Right renal pelvis (tissue), 4 donors: ENCODE measurements at regions not wholly inside any gene's neighbourhood (a gene's known extent, or its start where the extent isn't known, plus 50 kb on each side); places are given as distances from the start of the nearest gene placed in this dataset.
"Not testable (repeated sequence)": the region's sequence is repeated elsewhere in the genome, so short reads cannot be mapped to it uniquely, and the experiment has no call there.

Experiments used
- DNase-seq, 4 donors: peaks; one replicate each; pipeline ENCODE4 v3.0.0-alpha.2; 2013; ENCODE audit warnings: low read depth in 4 of 4, low spot score in 3 of 4, missing footprints in 1 of 4

DNA sequence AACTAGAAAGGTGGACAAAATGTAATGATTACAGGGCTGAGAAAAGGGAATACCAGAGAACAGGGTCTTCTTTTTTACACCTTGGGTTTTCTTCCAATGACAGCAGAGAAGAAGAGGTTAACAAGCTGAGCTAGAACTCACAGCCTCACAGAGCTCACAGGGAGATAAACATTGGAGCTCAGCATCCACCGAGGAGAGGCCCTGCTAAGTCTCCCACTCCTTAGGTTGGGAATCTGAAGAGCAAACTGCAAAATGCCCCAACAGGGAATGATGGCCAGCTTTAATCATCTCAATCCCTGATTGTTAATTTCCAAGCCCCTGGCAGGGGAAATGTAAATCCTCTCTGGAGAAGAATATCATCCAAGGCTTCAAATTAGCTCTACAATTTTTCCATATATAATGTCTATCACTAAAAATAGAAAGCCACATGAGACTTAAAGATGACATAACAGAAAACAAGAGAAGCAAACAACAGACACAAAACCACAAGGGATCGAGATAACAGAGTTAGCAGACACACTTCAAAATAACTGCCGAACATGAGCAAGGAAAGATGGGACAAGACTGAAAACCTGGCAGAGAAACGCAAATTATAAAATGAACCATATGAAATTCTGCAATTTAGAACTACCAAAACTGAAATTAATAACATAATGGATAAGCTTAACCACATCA is 66.1 kb upstream of the ZSCAN2 start:
- DNase-seq = not testable (repeated sequence)

DNA sequence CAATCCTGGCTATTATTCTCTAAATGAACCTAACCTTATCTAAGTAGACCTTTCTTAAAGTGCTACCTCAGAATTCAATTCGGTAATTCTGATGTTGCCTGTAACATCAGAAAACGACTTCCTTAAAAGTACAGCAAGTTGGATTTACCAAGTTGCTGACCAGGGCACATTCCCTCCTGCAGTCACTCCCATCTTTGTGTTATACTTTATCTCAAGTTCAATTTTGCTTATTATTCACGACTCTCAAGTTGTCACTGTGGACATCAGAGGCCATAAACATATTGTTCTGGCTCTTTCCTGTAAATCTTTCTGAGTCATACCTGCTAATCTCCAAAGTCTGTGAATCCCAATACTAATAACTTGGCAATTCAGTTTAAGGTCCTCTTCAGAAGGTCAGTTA is 64.6 kb upstream of the ZSCAN2 start:
- DNase-seq = not testable (repeated sequence)

DNA sequence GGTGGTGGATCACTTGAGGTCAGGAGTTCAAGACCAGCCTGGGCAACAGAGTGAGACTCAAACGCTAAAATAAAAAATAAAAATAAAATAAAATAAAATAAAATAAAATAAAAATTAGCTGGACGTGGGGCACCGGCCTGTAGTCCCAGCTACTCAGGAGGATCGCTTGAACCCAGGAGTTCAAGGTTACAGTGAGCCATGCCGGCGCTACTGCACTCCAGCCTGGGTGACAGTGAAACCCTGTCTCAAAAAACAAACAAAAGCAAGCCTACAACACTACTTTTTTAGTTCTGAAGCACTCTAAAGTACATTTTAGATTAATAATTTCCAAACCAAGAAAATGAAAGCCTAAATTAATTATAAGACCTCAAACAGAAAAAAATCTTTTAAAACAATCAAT is 56.2 kb upstream of the ZSCAN2 start:
- DNase-seq = not testable (repeated sequence)

DNA sequence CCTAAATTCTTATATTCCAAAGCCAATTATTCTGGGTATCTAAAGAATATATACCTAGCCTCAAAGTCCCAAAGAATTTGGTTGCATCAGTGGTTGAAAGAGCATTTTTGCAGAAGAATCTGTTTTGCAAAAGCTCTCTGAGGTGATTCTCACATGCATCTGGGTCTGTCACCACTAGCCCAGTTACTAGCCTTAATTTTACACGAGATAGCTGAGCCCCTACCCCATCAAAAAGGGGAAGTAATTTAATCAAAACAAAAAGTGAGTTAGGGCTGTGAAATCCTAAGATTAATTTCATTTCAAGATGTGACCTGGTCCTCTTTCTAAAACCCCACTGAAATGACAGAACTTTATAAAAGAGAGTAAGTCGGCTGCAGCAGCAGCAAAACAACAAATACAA is 53.7 kb upstream of the ZSCAN2 start:
- DNase-seq = not testable (repeated sequence)

DNA sequence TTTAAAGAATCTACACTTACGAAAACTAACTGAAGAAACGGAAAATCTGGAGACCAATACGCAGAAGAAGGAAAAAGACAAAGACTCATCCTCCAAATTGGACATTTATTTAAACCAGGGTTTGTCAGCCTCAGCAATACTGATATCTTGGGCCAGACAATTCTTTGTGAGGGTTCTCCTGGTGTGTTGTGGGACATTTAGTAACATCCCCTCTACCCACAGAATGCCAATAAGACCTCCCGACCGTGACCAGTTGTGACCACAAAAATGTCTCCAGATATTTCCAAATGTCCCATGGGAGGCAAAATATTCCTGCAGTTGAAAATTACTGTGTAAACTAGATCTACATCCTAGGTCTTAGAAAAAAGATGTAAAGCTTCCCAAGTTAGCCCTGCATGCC is 50.3 kb upstream of the ZSCAN2 start:
- not testable (repeated sequence) for DNase-seq
